Retinal pigment epithelial cell (primary cell): ENCODE measurements at regions not wholly inside any gene's neighbourhood (a gene's known extent, or its start where the extent isn't known, plus 50 kb on each side); places are given as distances from the start of the nearest gene placed in this dataset.

ENCODE experiments used
- DNase-seq: peaks from one replicate; pipeline ENCODE4 v3.0.0-alpha.2; 2010; ENCODE audit warnings: low read depth
- H3K4me3 ChIP-seq: 2 replicates; pipeline ENCODE4 v1.5.1; 2011; ENCODE audit warnings: mild to moderate bottlenecking, low read length, control low read depth, moderate library complexity
- CTCF ChIP-seq: conservative IDR thresholded peaks from 2 replicates; pipeline ENCODE4 v1.5.1; 2011; ENCODE audit warnings: low read depth, low read length, control low read depth, inconsistent platforms

- H3K4me3 ChIP-seq = no peak overlapping the region
- DNase-seq = no peak
- peak; percentile 22 for TF ChIP-seq CTCF
These were observed 77.5 kb upstream of the CD83 start for GRCh38 chr6:14040042-14040441.

GRCh38 chr6:14046476-14047068 lies 71.0 kb upstream of the CD83 start:
- TF ChIP-seq CTCF = peak; percentile 86
- no peak for DNase-seq
- no peak overlapping the region for H3K4me3 ChIP-seq

- DNase-seq = no peak
- TF ChIP-seq CTCF = no peak
- H3K4me3 ChIP-seq = no peak overlapping the region
These were observed 70.3 kb upstream of the CD83 start for GRCh38 chr6:14047151-14047740.

- TF ChIP-seq CTCF = no peak
- no peak for DNase-seq
- H3K4me3 ChIP-seq = no peak overlapping the region
These were observed 68.7 kb upstream of the CD83 start for GRCh38 chr6:14048837-14049236.

- H3K4me3 ChIP-seq = no peak overlapping the region
- no peak for TF ChIP-seq CTCF
- DNase-seq = no peak
These were observed 66.2 kb upstream of the CD83 start for GRCh38 chr6:14051355-14051754.

GRCh38 chr6:14053811-14054210 lies 63.8 kb upstream of the CD83 start:
- DNase-seq = no peak
- no peak for TF ChIP-seq CTCF
- H3K4me3 ChIP-seq = no peak overlapping the region

- TF ChIP-seq CTCF = no peak
- DNase-seq = no peak
- H3K4me3 ChIP-seq = no peak overlapping the region
These were observed 62.0 kb upstream of the CD83 start for GRCh38 chr6:14055541-14055940.
